GM21717 (cell line): ENCODE measurements at regions not wholly inside any gene's neighbourhood (a gene's known extent, or its start where the extent isn't known, plus 50 kb on each side); places are given as distances from the start of the nearest gene placed in this dataset.

ENCODE experiments used
- ATAC-seq: cut with Tn5 transposase; IDR thresholded peaks from one replicate; pipeline ENCODE4 v1.9.1; 2021; ENCODE audit warnings: mild to moderate bottlenecking, moderate library complexity; ENCODE audit not compliant: unreplicated experiment

GRCh38 chr10:85527616-85528317, 838.8 kb downstream of the GRID1 start:
- ATAC-seq: no peak

DNA sequence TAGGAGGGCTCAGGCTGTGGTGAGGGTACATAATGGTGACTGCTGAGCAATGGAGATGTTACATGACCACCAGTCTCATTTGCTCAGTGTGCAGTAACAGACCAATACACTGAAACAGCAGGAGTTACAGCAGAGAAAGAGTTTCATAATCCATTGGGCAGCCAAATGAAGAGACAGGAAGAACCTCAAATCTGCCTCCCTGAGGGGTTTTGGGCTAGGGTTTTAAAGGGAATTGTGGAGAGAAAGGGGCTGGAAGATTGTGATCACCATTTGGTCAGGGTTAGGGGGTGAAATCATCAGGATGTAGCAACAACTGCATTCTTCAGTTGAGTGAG, 838.3 kb downstream of the GRID1 start:
- no peak for ATAC-seq

- ATAC-seq: no peak
Measured at GRCh38 chr10:85531706-85532105, 834.9 kb downstream of the GRID1 start.

DNA sequence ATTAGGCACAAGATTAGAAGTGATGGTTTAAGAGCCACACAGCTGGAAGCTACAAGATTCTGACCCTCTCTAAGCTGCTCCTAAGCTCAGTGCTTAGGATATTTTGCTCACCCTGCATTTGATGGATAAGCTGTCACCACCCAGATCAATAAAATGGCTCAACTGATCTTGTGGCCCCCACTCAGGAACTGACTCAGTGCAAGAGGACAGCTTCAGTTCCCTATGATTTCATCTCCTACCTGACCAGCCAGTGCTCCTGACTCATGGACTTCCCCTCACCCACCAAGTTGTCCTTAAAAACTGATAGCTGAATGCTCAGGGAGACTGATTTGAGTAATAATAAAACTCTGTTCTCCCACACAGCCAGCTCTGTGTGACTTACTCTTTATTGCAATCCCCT, 833.8 kb downstream of the GRID1 start:
- ATAC-seq: no peak

DNA sequence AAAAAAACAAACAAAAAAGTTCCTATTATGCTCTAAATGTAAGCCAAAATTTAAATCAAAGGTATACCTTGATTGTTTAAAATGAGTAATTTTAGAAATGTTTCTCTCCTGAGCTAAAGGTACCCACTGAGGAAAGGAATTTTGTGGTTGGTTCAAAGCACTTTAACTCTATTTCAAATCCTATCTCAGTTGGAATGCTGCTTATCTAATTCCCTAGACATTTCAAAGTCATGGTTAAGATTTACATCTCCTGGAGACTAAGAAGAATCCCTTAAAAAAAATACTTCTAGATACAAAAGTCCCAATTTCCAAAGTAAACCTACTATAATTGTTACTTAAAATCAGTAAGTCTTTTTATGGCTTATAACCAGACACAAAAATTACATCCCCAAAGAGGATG, 830.7 kb downstream of the GRID1 start:
- no peak for ATAC-seq

GRCh38 chr10:85537561-85537960, 829.0 kb downstream of the GRID1 start:
- no peak for ATAC-seq

DNA sequence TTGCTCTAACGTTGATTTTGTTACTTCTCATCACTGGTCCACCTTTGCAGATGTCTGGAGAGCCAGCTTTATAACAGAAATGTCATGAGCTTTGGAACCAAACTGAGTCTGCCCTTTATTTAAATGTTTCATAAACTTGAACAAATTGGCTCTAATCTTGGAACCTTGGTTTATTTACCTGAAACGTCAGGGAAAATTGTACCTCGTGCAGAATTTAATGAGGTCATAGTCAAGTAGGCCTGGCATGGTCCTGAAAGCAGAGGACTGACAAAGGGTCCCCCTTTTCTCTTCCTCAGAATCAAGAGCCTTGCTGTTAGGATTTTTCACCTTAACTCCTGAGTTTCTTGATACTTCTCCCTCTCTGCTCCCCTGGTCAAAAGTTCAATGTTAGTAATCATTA, 828.0 kb downstream of the GRID1 start:
- ATAC-seq: no peak

DNA sequence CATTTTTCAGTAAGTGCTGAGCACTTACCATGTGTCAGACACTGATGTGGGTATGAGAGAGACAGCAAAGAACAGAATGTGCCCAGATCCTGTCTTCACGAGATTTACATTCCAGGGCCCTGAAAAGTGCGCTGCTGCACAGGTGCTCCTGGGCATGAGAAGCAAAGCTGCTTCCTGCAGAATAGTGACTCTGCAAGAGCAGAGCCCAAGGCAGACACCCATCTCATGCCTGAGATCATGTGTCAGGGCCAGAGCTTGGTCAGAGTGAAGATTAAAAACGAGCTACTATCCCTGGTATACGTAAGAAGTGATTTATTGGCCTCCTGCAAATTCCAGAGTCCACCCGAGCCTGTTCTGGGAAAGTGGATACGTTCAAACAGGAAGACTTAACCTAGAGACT, 824.4 kb downstream of the GRID1 start:
- no peak for ATAC-seq

- no peak for ATAC-seq
Measured at GRCh38 chr10:85542936-85543730, 823.5 kb downstream of the GRID1 start.

- ATAC-seq: no peak
Measured at GRCh38 chr10:85544956-85545355, 821.6 kb downstream of the GRID1 start.

DNA sequence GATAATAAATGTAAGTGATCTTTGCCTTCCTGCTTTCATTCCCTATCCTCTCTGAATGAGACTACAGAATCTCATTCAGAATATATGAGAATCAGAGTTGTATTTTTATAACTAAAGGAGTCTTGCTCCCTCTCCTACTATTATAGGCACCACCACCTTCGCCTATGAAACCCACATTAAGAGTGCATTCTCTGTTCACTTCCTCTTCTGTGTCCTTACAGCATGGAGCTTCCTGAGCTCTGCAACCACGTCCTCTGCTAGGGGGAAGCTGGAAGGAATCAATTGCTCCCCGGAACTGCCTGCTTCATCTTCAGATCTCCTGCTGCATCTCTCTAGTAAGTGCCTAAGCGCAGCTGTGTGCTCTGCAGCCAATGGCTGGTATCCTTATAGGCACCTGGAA, 820.7 kb downstream of the GRID1 start:
- no peak for ATAC-seq

DNA sequence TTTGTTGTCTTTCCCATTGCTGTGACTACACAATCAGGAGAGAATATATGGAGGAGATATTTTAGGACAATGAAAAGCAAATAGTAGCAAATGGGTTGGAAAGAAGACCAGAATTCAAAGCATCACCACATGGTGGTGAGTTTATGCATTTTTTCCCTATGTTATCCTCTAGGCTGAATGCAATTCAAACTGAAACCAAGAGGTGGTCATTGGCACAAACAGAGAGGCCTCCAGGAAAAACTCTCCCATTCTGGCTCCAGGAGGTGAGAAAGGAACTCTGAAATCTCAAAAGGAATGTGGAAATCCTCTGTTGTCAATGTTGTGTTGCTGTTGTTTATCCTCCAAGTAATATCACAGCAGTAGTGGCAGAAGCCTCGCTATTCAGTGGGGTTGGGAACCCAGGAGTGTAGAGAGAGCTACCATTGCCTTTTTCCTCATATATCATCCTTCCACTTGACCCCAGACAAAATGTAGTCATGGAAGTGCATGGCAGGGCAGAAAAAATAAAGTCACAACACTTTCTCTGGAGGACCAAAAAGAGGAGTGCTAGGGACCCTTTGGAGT, 819.1 kb downstream of the GRID1 start:
- ATAC-seq: peak; percentile 9

DNA sequence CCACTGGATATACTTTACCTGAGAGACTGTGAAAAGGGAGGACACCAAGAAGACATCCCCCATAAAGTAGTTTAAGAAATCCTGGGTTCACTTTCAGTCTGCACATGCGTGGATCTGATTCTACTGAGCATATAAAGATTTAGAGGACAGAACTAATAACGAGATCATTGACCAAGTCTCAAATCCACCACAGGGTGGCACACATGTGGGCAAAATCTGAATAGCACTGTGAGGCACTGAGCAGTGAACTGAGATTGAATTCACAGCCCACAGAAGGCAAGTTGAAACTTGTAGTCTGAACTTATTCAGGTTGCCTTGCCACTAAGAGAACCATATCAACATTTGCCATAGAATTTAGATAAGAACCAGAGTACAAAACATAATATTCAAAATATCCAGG, 818.6 kb downstream of the GRID1 start:
- ATAC-seq: peak; percentile 83
